ENCODE measurements at regions not wholly inside any gene's neighbourhood (a gene's known extent, or its start where the extent isn't known, plus 50 kb on each side); places are given as distances from the start of the nearest gene placed in this dataset.

DNA sequence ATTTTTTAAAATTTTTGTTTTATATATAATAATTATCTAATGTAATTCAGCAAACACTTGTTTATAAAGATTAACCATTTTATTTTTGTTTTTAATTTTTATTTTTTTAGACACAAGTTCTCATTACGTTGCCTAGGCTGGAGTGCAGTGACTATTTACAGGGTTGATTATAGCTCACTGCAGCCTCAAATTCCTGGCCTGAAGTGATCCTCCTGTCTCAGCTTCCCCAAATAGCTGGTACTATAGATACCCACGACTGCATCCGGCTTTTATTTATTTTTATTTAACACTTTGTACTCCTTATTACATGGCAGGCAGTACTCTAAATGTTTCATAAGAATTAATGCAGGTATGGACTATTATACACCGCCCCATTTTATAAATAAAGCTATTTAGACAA is 288.7 kb downstream of the MDFIC start:
- Histone ChIP-seq H2BK12ac (ENCODE audit: low read depth, low read length) (no peak overlapping the region), H3K4me2 (ENCODE audit: insufficient read depth in 1 of 2, low read depth in 2 of 2, low read length in 2 of 2) (no peak overlapping the region), H3K79me2 (ENCODE audit: control insufficient read depth in 1 of 2, insufficient read depth in 2 of 2, low read length in 2 of 2) (no peaks in the 10 kb centered on the region), H3K9me3 (ENCODE audit: insufficient read depth in 2 of 2, low read depth in 1 of 2, low read length in 1 of 2) (peaks cover 7% of the 10 kb centered on the region in 2 experiments; a peak in 3 of 4 replicates), H2BK20ac (ENCODE audit: low read length) (no peak overlapping the region), H3K36me3 (ENCODE audit: control insufficient read depth in 2 of 4, insufficient read depth in 4 of 4, low read length in 3 of 4) (peaks cover 0 to 3% (median 0%) of the 10 kb centered on the region in 4 experiments; a peak in 1 of 8 replicates), H4K91ac (replicated peaks; ENCODE audit: insufficient read length, low read length) (no peak overlapping the region), H3K56ac (replicated peaks; ENCODE audit: insufficient read length, low read depth, low read length) (no peak overlapping the region), H2BK5ac (ENCODE audit: low read depth, low read length) (no peak overlapping the region), H2BK15ac (ENCODE audit: low read length) (no peak overlapping the region), H3K4me3 (ENCODE audit: extremely low read depth in 1 of 4, insufficient read depth in 2 of 4, low read depth in 3 of 4, low read length in 4 of 4) (no peak overlapping the region), H3K27me3 (replicated peaks in 1 of 4; ENCODE audit: control insufficient read depth in 3 of 4, extremely low read depth in 1 of 4, insufficient read depth in 3 of 4, low read length in 3 of 4) (no peaks in the 10 kb centered on the region), H3K9ac (replicated peaks in 1 of 4; ENCODE audit: extremely low read depth in 1 of 4, low read depth in 3 of 4, low read length in 3 of 4) (no peak overlapping the region), H3K4ac (replicated peaks; ENCODE audit: insufficient read length, low read depth, low read length) (no peak overlapping the region), H2AFZ (ENCODE audit: low read length) (no peak overlapping the region), H3K27ac (ENCODE audit: low read depth, low read length) (no peak overlapping the region), H3K4me1 (replicated peaks in 1 of 4; ENCODE audit: control insufficient read depth in 3 of 4, insufficient read depth in 4 of 4, low read length in 3 of 4) (no peaks in the 10 kb centered on the region), H4K8ac (ENCODE audit: extremely low read depth, insufficient read depth, low read length) (no peak overlapping the region), H3K18ac (ENCODE audit: extremely low read depth, low read length) (no peak overlapping the region), H4K5ac (ENCODE audit: insufficient read length, low read depth, low read length) (no peak overlapping the region), H3K79me1 (ENCODE audit: low read depth, low read length) (no peaks in the 10 kb centered on the region), H2BK120ac (replicated peaks; ENCODE audit: low read depth, low read length) (no peak overlapping the region), H3K23me2 (ENCODE audit: low read depth, low read length) (no peaks in the 10 kb centered on the region), H3K14ac (ENCODE audit: insufficient read length) (no peak overlapping the region), H2AK5ac (ENCODE audit: low read depth, low read length) (no peak overlapping the region), H3K23ac (ENCODE audit: insufficient read length) (no peak overlapping the region), H4K20me1 (replicated peaks in 1 of 2; ENCODE audit: control insufficient read depth in 1 of 2, insufficient read depth in 2 of 2, low read length in 2 of 2) (no peaks in the 10 kb centered on the region)
- WGBS, 2 experiments (ENCODE audit: extremely low coverage in 1 of 2, insufficient coverage in 1 of 2, insufficient read length in 1 of 2, insufficient replicate concordance in 2 of 2, low coverage in 1 of 2, low lambda C conversion rate in 2 of 2, missing lambda C conversion rate in 1 of 2) = 85% methylated on average over 4 of the region's 4 CpGs; no CpG with 5 or more reads in 1 of the 2 experiments
- CTCF ChIA-PET (ENCODE audit: partially characterized antibody) = no interaction called here
- DNase-seq (ENCODE audit: low read depth in 1 of 2, low spot score in 2 of 2) (no peak), FAIRE-seq (no peak)
- POLR2A ChIA-PET (ENCODE audit: partially characterized antibody) = no interaction called here
- no peak for TF ChIP-seq SP4 (IDR thresholded peaks at IDR 0.05; ENCODE audit: low read length)
- TF ChIP-seq SRF (IDR thresholded peaks at IDR 0.05; ENCODE audit: low read depth, low read length) = no peak
- TF ChIP-seq CEBPB (IDR thresholded peaks at IDR 0.05; ENCODE audit: low read depth, low read length) = no peak
- TF ChIP-seq, protein P1, sequence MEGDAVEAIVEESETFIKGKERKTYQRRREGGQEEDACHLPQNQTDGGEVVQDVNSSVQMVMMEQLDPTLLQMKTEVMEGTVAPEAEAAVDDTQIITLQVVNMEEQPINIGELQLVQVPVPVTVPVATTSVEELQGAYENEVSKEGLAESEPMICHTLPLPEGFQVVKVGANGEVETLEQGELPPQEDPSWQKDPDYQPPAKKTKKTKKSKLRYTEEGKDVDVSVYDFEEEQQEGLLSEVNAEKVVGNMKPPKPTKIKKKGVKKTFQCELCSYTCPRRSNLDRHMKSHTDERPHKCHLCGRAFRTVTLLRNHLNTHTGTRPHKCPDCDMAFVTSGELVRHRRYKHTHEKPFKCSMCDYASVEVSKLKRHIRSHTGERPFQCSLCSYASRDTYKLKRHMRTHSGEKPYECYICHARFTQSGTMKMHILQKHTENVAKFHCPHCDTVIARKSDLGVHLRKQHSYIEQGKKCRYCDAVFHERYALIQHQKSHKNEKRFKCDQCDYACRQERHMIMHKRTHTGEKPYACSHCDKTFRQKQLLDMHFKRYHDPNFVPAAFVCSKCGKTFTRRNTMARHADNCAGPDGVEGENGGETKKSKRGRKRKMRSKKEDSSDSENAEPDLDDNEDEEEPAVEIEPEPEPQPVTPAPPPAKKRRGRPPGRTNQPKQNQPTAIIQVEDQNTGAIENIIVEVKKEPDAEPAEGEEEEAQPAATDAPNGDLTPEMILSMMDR (IDR thresholded peaks at IDR 0.05; ENCODE audit: control extremely low read depth in 1 of 3, insufficient read depth in 1 of 3, low read depth in 1 of 3, low read length in 3 of 3) = no peak
- TF ChIP-seq YY1 (IDR thresholded peaks at IDR 0.05; ENCODE audit: low read depth, low read length) = no peak
- TF ChIP-seq SP2 (IDR thresholded peaks at IDR 0.05; ENCODE audit: low read length) = no peak
- TF ChIP-seq FOSL1 (IDR thresholded peaks at IDR 0.05; ENCODE audit: insufficient read depth, low read depth, low read length) = no peak
- no peak for TF ChIP-seq ASH2L (IDR thresholded peaks at IDR 0.05; ENCODE audit: low read length)
- TF ChIP-seq CREB1 (IDR thresholded peaks at IDR 0.05) = no peak
- TF ChIP-seq BCL11A (IDR thresholded peaks at IDR 0.05; ENCODE audit: low read depth in 2 of 2, low read length in 2 of 2) = no peak
- TF ChIP-seq RFX5 (IDR thresholded peaks at IDR 0.05; ENCODE audit: borderline replicate concordance, low read depth, low read length) = no peak
- no peak for TF ChIP-seq EP300 (IDR thresholded peaks at IDR 0.05; ENCODE audit: borderline replicate concordance in 1 of 2, low read depth in 2 of 2, low read length in 2 of 2)
- TF ChIP-seq KDM1A (IDR thresholded peaks at IDR 0.05; ENCODE audit: borderline replicate concordance, low read length) = no peak
- no peak for TF ChIP-seq PHF8 (conservative IDR thresholded peaks at IDR 0.05; ENCODE audit: low read depth, low read length)
